Stimulated activated CD4-positive, alpha-beta T cell treated with anti-CD3 and anti-CD28 coated beads, Interleukin-15, amount 100 ng/mL, for 24 hours (primary cell): ENCODE measurements at regions not wholly inside any gene's neighbourhood (a gene's known extent, or its start where the extent isn't known, plus 50 kb on each side); places are given as distances from the start of the nearest gene placed in this dataset.

ENCODE experiments used
- DNase-seq: peaks from one replicate; pipeline ENCODE4 v3.0.0-alpha.2; 2020

DNA sequence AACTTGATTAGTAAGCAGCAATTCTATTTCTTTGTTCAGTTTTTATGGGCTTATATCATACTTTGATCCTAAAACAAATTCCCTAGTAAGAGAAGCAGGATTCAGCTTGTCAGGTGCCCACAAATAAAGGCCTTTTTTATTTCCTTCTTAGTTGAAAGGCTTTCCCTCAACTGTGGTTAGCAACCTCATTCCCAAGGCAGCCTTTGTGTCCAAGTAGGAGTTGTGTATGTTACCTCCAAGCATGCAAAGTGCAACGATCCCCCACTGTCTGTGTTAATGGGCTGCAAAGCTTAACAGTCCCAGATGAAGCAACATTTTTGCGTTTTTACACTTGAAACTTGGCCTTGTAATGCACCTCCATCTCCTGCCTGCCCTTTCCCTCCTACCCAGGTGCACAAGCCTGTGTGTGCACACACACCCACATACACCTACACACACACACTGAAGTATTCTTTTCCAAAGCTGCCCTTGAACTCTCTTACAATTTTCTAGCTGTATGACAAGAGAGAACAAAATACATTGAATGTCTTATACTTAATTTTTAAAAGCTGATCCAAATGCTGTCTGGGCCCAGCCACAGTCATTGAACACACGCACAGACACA, 278.2 kb downstream of the SNX13 start:
- no peak for DNase-seq

GRCh38 chr7:17663061-17663675, 277.1 kb downstream of the SNX13 start:
- no peak for DNase-seq

DNA sequence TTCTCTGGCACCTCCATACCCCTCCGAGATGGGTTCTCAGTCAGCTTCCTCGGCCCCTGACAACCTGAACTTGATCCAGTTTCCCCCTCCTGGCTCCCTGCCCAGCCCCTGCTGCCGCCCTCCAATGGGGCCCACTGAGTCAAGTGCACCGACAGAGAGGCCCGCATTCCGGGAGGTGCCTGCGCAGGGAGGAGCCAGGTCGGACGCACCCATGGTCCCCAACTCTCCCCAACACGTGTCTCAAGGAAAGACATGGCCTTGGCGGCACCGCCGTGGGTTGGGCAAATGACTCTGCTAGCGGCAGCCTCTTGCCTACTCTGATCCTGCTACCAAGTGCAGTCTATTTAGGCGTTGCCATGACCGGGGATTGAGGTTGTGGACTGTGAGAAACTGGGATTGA, 275.3 kb downstream of the SNX13 start:
- no peak for DNase-seq

DNA sequence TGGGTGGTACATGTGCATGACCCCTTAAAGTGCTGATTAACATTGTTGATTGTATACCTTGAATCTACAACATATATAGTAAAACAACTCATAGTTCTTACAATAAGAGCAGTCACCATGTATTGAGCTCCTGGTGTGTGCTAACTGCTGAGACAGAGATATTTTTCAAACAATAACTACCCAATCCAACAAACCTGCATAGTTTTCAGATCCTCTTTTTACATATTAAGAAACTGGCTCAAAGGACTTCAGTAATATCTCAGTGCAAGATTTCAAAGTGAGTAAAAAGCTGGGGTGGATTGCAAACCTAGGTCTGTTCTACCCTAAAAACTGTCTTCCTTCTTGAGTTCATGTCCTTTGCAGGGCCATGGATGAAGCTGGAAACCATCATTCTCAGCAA, 272.2 kb downstream of the SNX13 start:
- no peak for DNase-seq

DNA sequence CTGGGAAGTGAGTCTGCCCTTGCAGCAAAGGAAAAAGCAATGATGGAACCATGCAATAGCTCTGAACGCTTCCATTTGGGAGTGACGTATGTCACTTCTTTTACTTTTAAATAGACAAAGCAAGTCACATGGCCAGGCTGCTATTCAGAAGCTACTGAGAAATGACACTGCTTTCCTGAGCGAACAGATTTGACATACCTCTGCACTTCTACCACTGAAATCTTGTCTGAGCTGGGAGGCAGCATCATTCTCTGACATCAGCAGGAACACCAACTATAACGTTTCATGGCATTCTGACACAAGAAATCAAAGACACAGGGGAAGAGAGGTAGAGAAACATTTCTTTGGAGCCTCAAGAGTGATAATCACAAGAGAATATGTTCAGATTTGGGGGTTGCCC, 271.1 kb downstream of the SNX13 start:
- DNase-seq = no peak

DNA sequence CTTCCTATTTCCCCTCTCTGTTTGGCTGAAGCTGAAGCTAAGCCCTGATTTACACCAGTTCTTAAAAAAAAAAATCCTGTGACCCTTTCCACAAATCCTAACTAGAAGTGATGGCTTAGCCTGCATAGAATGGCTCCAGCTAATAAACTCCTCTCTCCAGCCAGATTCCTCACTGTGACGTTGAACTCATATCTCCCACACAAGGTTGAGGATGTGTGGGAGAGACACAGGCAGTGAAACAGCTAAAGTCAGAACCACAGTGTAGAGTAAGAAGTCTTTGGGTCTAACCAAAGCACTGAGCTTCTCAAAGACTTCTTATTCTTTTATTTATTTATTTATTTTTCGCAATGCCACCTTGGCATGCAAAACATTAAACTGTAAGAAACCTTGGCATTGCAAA, 268.3 kb downstream of the SNX13 start:
- no peak for DNase-seq

DNA sequence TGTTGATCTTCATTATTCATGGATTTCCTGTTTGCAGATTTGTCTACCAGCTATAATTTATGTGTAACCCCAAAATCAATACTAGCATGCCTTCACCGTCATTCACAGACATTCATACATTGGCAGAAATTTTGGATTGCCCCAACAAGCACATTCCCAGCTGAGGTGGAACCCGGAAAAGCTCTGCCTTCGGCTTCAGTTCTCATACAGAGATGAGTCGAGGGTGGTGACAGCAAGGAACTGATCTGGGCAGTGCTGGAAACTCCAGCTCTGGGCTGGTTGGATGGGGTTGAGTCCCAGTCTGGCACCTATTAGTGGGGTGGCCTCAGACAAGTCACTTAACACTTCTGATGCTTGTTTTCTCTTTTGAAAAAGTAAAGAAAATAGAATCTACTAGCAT, 267.5 kb downstream of the SNX13 start:
- DNase-seq = no peak

DNA sequence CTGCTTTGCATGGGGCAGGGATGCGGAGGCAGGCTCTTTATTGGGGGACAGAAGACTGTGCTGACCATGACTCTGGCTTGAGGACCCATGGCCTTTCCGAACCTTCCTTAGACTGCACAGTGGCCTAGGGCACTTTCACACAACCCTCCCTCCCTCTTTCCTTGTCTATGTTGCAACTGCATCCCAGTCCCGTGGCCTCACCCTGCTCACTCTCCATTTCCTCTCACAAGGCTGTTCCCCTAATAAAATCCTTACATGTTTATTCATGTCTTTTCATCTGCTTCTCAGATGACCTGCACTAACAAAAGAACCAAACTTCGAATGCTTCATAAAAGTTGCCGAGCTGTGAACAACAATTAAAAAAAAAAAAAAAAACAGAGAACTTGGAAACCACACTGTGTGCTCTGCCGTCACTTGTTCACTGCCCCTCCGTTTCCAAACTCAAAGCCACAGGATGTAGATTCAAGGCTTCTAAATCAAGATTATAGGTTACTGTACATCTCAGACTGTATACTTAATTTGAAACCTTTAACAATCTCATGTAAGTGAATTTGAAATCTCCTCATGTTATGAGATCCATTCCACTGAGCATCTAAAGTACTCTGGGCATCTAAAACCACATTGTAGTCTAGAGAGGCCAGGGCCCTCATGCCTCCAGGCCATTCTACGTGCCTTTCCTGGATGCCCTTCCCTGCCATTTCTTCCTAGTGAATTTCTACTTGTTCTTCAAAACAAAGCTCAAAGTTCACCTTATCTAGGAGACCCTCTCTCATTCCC, 265.9 kb downstream of the SNX13 start:
- no peak for DNase-seq

- no peak for DNase-seq
Measured at GRCh38 chr7:17674943-17675608, 265.2 kb downstream of the SNX13 start.

DNA sequence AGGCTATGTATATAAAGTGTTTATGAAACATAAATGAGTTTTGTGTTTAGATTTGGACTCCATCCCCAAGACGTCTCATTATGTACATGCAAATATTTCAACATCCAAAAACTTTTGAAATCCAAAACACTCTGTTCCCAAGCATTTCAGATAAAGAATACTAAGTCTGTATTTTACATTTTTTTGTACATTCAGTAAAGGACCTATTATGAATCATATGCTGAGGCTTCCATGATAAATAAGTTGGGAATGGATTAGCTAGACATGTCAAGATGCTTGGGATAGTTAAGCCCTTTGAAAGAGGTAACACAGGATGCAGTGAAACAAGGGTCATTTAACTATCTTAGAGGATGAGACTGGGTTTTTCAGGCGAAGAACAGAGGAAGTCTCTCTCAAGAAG, 262.9 kb downstream of the SNX13 start:
- DNase-seq = no peak

- DNase-seq = no peak
Measured at GRCh38 chr7:17678896-17679295, 261.4 kb downstream of the SNX13 start.

DNA sequence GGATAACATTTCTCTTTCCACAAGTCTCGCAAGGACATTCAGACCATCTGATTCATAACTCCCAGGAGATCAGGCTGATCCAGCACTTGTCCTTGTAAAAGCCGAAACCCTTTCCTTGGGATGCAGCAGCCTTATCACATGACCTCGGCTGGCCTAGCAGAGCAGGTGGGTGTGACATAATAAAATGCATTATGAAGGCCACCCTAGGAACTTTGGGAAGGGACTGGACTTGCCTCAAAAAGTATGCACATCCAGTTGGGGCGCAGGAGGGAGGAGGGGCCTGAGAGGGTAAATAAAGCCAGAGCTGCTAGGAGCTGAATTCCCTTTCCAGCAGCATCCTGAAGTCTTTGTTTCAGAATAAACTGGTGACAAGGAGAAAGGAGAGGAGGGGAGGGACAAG, 260.8 kb downstream of the SNX13 start:
- DNase-seq = no peak

GRCh38 chr7:17680026-17680425, 260.3 kb downstream of the SNX13 start:
- no peak for DNase-seq

DNA sequence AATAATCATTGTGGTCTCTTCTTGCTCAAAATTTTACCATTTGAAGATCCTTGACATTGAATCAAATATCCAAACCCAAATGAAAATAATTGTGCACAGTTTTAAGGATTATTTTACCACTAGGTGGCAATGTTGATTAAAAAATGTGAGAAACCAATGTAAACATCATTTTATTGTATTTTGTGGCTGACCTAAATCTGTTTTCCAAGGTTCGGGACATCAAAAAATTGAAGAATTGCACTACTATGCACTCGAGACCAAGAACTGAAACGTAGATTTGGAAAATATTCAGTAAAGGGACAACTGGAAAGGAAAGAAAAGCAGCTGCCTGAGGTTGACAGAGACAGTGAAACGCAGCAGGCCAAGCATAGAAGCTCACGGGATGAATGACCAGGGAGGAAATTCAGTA, 259.3 kb downstream of the SNX13 start:
- no peak for DNase-seq

- DNase-seq = no peak
Measured at GRCh38 chr7:17681965-17682364, 258.3 kb downstream of the SNX13 start.

DNA sequence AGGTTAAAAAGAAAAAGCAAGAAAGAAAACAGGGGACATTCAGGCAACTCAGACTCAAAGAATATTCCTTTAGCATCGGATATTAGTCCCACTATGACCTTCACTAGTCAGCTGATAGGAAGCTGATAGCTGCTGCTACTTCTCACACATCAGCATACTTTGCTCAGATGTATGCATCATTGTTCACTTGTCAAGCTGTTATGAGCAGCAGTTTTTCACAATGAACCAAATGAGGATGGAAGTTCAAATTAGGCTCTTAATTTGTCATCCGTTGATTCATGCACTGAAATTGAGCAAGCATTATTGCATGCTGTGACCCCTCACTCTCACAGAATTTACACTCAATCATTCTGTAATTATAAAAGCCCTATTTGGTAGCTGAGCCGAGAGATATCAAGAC, 257.7 kb downstream of the SNX13 start:
- DNase-seq = no peak

- DNase-seq = no peak
Measured at GRCh38 chr7:17685141-17685540, 255.2 kb downstream of the SNX13 start.

DNA sequence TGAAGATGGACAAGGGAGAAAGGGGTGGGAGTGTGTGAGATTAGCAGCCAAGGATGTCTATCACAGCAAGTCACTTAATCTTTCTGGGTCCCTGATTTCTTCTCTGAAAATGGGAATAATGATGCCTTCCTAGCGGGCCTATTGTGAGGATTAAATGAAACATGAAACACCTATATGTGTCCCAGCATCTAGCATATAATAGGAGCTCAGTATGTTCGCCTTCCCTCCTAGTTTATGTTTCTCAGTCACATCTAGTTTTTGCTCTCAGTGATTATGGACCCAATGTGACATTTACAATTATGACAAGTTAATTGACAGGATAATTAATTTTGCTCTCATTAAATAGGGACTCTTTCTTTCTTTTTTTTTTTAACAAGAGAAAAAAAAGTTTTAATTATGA, 252.9 kb downstream of the SNX13 start:
- no peak for DNase-seq

- DNase-seq = no peak
Measured at GRCh38 chr7:17689361-17689902, 250.9 kb downstream of the SNX13 start.

DNA sequence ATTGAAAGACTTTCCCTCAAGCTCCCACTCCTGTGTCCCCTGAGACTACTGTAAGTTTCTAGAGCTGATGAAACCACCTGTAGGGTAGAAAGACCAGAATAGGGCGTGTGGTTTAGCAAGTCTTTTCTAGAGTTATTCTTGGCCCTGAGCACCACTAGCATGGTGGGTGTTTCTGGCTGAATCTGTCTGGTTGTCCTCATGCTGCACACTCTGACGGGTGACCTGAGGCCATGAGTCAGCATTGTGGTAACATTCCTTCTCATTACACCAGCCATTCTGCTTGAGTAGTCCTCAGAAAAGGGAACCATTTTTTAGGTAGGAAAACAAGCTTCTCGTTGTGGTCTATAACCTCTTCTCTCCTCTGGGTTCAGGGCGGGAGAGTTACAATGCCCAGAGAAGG, 250.3 kb downstream of the SNX13 start:
- DNase-seq = no peak

GRCh38 chr7:17696422-17696821, 243.9 kb downstream of the SNX13 start:
- no peak for DNase-seq

GRCh38 chr7:17697128-17697881, 243.0 kb downstream of the SNX13 start:
- DNase-seq = no peak

DNA sequence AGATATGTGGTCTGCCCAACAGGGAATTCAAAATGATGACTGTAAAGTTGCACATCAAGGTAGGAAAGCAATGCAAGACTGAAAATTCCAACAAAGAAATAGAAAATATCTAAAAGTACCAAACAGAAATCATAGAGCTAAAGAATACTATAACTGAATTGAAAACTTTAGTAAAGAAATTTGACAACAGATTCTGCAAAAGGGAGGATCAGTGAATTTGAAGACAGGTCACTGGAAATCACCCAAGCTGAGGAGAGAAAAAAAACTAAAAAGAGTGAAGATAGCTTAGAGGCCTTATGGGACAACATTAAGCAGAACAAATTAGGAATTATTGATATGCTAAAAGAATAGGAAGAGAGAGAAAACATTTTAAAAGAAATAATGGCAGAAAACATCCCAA, 240.6 kb downstream of the SNX13 start:
- DNase-seq = no peak
